ENCODE measurements at regions not wholly inside any gene's neighbourhood (a gene's known extent, or its start where the extent isn't known, plus 50 kb on each side); places are given as distances from the start of the nearest gene placed in this dataset.

GRCh38 chr4:107156443-107156842 is 120.3 kb upstream of the DKK2 start:
- no peak for DNase-seq (ENCODE audit: low read depth)
- no peak for TF ChIP-seq CTCF (conservative IDR thresholded peaks at IDR 0.05; ENCODE audit: low read length)
- no peak overlapping the region for H3K4me3 ChIP-seq (ENCODE audit: low read length)

GRCh38 chr4:107155366-107155765 is 119.3 kb upstream of the DKK2 start:
- DNase-seq (ENCODE audit: low read depth): no peak
- no peak overlapping the region for H3K4me3 ChIP-seq (ENCODE audit: low read length)
- no peak for TF ChIP-seq CTCF (conservative IDR thresholded peaks at IDR 0.05; ENCODE audit: low read length)

DNA sequence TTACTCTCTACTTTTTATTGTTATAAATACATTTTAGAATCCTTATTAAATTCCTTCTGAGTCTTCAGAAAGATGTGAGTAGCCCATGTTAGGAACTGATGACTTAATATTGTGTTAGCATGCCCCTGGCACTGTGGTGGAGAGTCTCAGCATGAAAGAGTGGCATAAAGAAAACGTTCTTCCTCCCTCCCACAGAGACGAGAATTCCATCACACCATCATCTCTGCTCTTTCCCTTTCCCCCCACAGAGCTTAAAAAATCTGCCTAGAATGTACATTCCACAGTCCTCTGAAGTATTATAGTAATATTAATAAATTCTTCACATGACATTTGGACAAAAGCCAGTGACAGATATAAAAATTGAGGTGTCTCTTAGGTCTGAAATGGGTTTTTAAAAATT is 117.8 kb upstream of the DKK2 start:
- H3K4me3 ChIP-seq (ENCODE audit: low read length): no peak overlapping the region
- DNase-seq (ENCODE audit: low read depth): no peak
- TF ChIP-seq CTCF (conservative IDR thresholded peaks at IDR 0.05; ENCODE audit: low read length): no peak

- TF ChIP-seq CTCF (conservative IDR thresholded peaks at IDR 0.05; ENCODE audit: low read length): peak; percentile 45
- DNase-seq (ENCODE audit: low read depth): peak; percentile 3
- no peak overlapping the region for H3K4me3 ChIP-seq (ENCODE audit: low read length)
Measured at GRCh38 chr4:107153228-107153627, 117.1 kb upstream of the DKK2 start.

DNA sequence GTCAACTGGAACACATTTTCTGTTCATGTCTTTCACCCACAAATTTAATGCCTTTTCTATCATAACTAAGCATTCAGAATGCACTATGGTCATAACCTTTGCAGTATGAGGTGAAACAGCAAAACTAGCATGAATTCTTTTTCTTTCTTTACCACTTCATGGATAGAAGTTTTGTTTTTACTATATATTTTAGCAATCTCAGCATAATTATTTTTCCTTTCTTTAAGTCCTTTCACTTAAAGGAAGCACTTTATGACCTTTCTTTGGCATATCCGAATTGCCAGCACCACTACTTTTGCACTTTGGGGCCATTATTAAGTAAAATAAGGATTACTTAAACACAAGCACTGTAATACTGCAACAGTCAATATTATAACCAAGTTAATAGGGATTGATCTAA is 115.1 kb upstream of the DKK2 start:
- no peak for DNase-seq (ENCODE audit: low read depth)
- no peak overlapping the region for H3K4me3 ChIP-seq (ENCODE audit: low read length)
- TF ChIP-seq CTCF (conservative IDR thresholded peaks at IDR 0.05; ENCODE audit: low read length): no peak

- no peak for DNase-seq (ENCODE audit: low read depth)
- no peak for TF ChIP-seq CTCF (conservative IDR thresholded peaks at IDR 0.05; ENCODE audit: low read length)
- H3K4me3 ChIP-seq (ENCODE audit: low read length): no peak overlapping the region
Measured at GRCh38 chr4:107148904-107149303, 112.8 kb upstream of the DKK2 start.

DNA sequence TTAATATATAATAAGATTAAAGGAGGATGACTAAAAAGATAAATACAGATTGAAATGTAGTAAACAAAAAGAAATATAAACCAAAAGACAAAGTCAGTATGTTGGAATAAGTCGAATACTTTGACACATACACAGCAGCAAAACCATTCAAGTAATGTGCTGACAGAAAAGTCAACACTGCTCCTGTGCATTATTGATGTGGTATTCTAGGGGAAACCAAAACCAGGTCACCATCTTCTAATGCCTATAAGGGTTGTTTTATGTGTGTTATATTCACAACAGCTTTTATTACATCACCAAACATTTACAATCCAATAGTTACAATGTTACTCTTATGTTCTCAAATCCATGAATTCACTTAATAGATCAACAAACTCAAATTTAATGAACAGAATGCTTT is 111.8 kb upstream of the DKK2 start:
- no peak for DNase-seq (ENCODE audit: low read depth)
- H3K4me3 ChIP-seq (ENCODE audit: low read length): no peak overlapping the region
- no peak for TF ChIP-seq CTCF (conservative IDR thresholded peaks at IDR 0.05; ENCODE audit: low read length)

All from AG10803 (cell line).